Peyer's patch (tissue), 4 donors: ENCODE measurements at regions not wholly inside any gene's neighbourhood (a gene's known extent, or its start where the extent isn't known, plus 50 kb on each side); places are given as distances from the start of the nearest gene placed in this dataset.
A peak's percentile ranks its signal among the peaks of the same experiment; 100 is the strongest.

Source experiments
- CTCF ChIP-seq, 6 experiments: fragments of 450-650 bp in 4 of 6; fragments of 200-600 bp in 2 of 6; sonication (generic) in 1 of 6; IDR thresholded peaks; one replicate each; pipeline ENCODE4 v1.5.1; 2017 to 2019; ENCODE audit warnings: antibody characterized with exemption in 6 of 6, mild to moderate bottlenecking in 3 of 6, moderate library complexity in 1 of 6
- POLR2A ChIP-seq, 2 donors: fragments of 450-650 bp; IDR thresholded peaks; one replicate each; pipeline ENCODE4 v1.5.1; 2017; ENCODE audit warnings: antibody characterized with exemption in 2 of 2, mild to moderate bottlenecking in 2 of 2, moderate library complexity in 2 of 2

DNA sequence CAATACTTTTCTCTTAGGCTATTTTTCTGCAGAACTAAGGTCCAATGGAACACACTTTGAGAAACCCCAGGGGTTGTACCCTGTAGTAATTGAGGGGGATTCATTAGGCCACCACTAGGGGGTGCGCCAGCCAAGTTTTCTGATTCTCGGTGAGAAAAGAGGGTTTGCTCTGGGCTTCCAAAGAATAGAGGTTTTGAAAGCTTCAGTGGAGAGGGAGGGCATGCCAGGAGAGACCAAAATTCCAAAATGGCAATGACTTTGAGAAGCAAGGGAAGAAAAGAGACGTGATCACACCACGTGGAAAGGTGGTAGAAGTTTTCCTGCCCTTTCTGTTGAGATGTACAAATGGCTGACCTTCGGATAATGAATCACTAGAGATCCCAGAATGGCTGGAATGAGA lies 323.3 kb downstream of the RPS6KC1 start:
- peak in 5 of 6 experiments; percentile 25 to 72 (median 61) for TF ChIP-seq CTCF (IDR thresholded peaks at IDR 0.05)
- TF ChIP-seq POLR2A (IDR thresholded peaks at IDR 0.05), result no peak
